SJSA1 (cell line): ENCODE measurements at regions not wholly inside any gene's neighbourhood (a gene's known extent, or its start where the extent isn't known, plus 50 kb on each side); places are given as distances from the start of the nearest gene placed in this dataset.
"Not testable (repeated sequence)": the region's sequence is repeated elsewhere in the genome, so short reads cannot be mapped to it uniquely, and the experiment has no call there.

ENCODE experiments used
- DNase-seq, 2 experiments: peaks; one replicate each; pipeline ENCODE4 v3.0.0-alpha.2; 2015 to 2020; ENCODE audit warnings: low spot score in 2 of 2, low read depth in 1 of 2
- H3K27ac ChIP-seq: fragments of 250-450 bp; sonication (Bioruptor Pico); 2 replicates; pipeline ENCODE4 v1.5.1; 2020; ENCODE audit warnings: mild to moderate bottlenecking, moderate library complexity
- H3K27me3 ChIP-seq: fragments of 250-450 bp; sonication (Bioruptor Pico); replicated peaks from 2 replicates; pipeline ENCODE4 v1.5.1; 2020; ENCODE audit warnings: mild to moderate bottlenecking, moderate library complexity
- H3K36me3 ChIP-seq: fragments of 250-450 bp; sonication (Bioruptor Pico); 2 replicates; pipeline ENCODE4 v1.5.1; 2020; ENCODE audit warnings: mild to moderate bottlenecking
- H3K4me1 ChIP-seq: fragments of 250-450 bp; sonication (Bioruptor Pico); replicated peaks from 2 replicates; pipeline ENCODE4 v1.6.1; 2021; ENCODE audit warnings: mild to moderate bottlenecking
- H3K4me3 ChIP-seq: fragments of 250-450 bp; sonication (Bioruptor Pico); 2 replicates; pipeline ENCODE4 v1.5.1; 2020; ENCODE audit warnings: mild to moderate bottlenecking
- H3K9me3 ChIP-seq: fragments of 250-450 bp; sonication (Bioruptor Pico); replicated peaks from 2 replicates; pipeline ENCODE4 v1.5.1; 2020; ENCODE audit warnings: mild to moderate bottlenecking

DNA sequence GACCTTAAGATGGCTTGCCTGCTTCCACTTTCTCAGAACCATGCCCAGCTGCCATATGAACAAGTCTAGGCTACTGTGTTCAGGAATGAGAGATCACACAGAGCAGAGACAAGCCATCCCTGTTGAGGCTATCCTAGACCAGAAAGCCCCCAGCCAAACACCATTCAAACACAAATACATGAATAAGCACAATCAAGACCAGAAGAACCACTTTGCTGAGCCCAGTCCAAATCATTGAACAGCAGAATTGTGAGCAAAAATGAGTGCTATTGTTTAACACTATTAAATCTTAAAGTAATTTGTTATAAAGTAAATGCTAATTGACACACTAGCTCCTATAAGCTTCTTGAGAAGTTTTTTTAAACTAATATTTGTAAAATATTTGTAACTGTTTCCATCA is 79.0 kb upstream of the LYZL1 start:
- H3K27ac ChIP-seq, result no peak overlapping the region
- peaks cover 5% of the 10 kb centered on the region for H3K9me3 ChIP-seq
- H3K27me3 ChIP-seq, result no peaks in the 10 kb centered on the region
- DNase-seq, result no peak
- no peak overlapping the region for H3K4me3 ChIP-seq
- no peaks in the 10 kb centered on the region for H3K36me3 ChIP-seq
- peaks cover 13% of the 10 kb centered on the region for H3K4me1 ChIP-seq

DNA sequence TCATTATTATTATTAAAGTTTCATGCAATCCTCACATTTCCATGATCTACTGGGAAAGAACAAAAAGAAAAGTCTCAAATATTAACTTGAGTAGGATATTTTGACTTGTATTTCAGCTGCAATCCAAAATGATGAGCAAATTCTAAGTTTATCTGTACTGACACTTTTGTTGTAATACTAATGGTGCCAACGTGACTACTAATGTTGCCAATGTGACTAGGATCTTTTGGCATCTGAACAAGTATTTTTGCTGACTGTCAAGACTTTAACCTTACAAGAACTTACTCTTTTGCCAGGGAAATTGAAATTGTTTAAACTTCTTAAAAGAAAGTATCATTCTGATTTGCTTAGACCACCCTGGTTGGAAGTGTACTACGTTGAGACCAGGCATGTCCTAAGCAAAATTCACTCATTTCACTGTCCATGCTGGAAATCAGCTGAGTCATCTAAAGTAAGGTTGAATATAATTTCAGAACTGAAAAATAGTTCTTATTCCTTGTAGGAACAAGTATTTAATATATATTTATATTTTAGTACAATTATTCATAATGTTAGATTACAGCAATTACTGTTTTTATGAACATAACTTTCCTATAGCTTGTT is 78.5 kb upstream of the LYZL1 start:
- Histone ChIP-seq H3K27ac (no peak overlapping the region), H3K9me3 (peaks cover 5% of the 10 kb centered on the region), H3K4me3 (no peak overlapping the region), H3K27me3 (no peaks in the 10 kb centered on the region), H3K4me1 (peaks cover 11% of the 10 kb centered on the region), H3K36me3 (no peaks in the 10 kb centered on the region)
- no peak for DNase-seq

DNA sequence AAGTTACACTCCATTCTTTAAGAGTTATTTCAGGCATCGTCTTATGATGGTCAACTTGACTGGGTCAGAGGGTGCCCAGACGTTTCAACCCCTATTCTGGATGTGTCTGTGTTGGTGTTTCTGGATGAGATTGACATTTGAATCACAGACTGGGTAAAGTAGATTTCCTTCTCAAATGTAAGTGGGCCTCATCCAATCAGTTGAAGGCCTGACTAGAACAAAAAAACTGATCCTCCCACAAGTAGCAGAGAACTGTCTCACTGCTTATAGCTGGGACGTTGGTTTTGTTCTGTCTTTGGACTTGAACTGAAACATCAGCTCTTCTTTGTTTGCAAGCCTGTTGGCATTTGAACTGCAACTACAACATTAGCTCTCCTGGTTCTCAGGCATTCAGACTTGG is 76.3 kb upstream of the LYZL1 start:
- H3K9me3 ChIP-seq, result peaks cover 5% of the 10 kb centered on the region
- H3K27ac ChIP-seq, result no peak overlapping the region
- no peaks in the 10 kb centered on the region for H3K27me3 ChIP-seq
- no peaks in the 10 kb centered on the region for H3K4me1 ChIP-seq
- DNase-seq, result no peak
- no peak overlapping the region for H3K4me3 ChIP-seq
- H3K36me3 ChIP-seq, result no peaks in the 10 kb centered on the region

DNA sequence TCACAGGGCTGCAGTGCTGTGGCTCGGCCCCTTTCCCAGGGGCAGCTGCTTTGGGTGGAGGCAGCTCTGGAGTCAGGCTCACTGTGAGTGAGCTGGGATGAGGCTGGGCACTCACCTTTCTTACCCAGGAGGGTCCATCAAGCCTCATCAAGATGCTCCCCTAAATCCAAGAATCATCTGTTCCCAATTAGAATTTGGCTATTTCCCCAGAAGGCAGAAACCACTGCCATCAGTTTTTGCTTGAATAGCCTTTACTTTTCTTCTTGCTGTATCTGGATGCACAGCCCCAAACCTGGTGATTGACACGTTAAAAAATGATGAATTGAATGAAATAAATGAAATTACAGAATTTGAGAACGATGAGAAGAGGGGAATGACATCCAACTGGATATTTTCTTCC is 74.3 kb upstream of the LYZL1 start:
- no peak overlapping the region for H3K4me3 ChIP-seq
- no peak overlapping the region for H3K27ac ChIP-seq
- H3K4me1 ChIP-seq, result no peaks in the 10 kb centered on the region
- no peaks in the 10 kb centered on the region for H3K27me3 ChIP-seq
- H3K9me3 ChIP-seq, result peaks cover 3% of the 10 kb centered on the region; the same call in 1 of the 2 replicates
- H3K36me3 ChIP-seq, result no peaks in the 10 kb centered on the region
- DNase-seq, result no peak

DNA sequence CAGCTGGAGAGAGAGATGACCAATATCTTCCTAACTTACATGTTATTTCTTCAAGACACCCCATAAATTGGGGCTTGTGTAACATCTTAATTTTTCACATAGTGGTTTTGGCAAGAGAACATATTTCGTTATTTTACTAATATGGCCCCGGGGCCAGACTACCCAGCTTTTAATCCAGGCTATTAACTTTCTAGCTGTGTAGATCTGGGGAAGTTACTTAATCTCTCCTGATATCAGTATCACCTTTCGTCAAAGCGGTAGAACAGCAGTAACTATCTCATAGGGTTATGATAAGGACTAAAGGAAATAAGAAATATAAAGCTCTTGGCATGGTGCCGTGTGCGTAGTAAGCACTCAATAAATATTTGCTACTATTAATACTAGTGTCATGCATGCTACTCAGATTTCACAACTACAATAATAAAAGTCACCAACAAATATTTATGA is 71.6 kb upstream of the LYZL1 start:
- Histone ChIP-seq H3K4me1 (no peaks in the 10 kb centered on the region), H3K27ac (no peak overlapping the region), H3K36me3 (no peaks in the 10 kb centered on the region), H3K9me3 (no peaks in the 10 kb centered on the region), H3K27me3 (no peaks in the 10 kb centered on the region), H3K4me3 (no peak overlapping the region)
- DNase-seq, result no peak

DNA sequence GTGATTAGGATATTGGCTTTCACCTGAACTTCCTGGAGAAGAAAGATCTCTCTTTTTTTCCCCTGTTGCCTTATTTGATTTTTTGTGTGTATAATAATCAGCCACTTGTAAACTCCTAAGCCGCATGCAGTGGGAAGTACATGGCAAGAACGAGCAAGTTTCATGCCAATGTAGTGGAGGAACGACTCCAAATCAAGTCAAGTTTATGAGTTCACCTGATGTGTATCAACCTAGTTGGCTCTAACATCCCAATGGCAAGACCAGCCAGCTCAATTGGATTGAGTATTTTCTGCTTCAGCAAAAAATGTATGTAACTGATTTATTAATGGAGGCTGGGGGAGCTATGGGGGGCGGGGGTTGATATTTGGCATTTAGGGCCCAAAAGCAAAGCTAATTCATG is 65.5 kb upstream of the LYZL1 start:
- H3K27ac ChIP-seq, result no peak overlapping the region
- DNase-seq, result no peak
- H3K27me3 ChIP-seq, result no peaks in the 10 kb centered on the region
- H3K36me3 ChIP-seq, result no peaks in the 10 kb centered on the region
- H3K4me1 ChIP-seq, result no peaks in the 10 kb centered on the region
- H3K4me3 ChIP-seq, result no peak overlapping the region
- 0 out of 2 replicates have a peak, but pooled peaks cover 2% of the 10 kb centered on the region for H3K9me3 ChIP-seq

DNA sequence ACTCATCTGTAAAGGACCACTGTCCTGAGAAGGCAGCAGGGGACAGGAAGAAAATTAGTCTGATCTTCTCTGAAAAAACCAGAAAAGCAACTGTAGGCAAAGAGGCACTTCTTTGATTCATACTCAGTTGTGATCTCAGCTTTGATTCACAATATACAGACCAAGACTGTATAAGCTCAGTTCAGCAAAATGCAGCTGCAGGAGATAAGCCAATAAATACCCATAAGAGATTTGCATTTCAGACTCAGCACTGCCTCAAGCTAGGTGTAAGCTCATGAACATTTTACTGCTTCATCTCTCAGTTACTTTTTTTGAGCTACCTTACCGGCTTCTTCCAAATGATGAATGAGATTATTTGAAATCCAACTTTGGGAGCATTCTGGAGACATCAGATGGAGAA is 64.2 kb upstream of the LYZL1 start:
- H3K27me3 ChIP-seq, result no peaks in the 10 kb centered on the region

DNA sequence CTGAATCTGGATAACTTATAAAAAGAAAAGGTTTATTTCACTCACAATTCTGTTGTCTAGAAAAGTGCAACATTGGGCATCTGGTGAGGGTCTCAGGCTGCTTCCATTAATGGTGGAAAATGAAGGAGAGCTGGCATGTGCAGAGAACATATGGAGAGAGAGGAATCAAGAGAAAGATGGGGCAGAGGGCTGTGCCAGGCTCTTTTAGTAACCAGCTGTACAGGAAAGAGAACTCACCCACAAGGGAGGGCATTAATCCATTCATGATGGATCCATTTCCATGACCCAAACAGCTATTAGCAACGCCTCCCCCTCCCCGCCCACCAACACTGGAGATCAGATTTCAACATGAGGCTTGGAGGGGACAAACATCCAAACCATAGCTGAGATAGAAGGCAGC is 61.7 kb upstream of the LYZL1 start:
- no peaks in the 10 kb centered on the region for H3K36me3 ChIP-seq
- no peaks in the 10 kb centered on the region for H3K27me3 ChIP-seq

More for the DNA sequence above, 64.2 kb upstream of the LYZL1 start:
- Histone ChIP-seq H3K36me3 (no peaks in the 10 kb centered on the region), H3K9me3 (0 out of 2 replicates have a peak, but pooled peaks cover 2% of the 10 kb centered on the region), H3K4me3 (no peak overlapping the region), H3K4me1 (no peaks in the 10 kb centered on the region), H3K27ac (no peak overlapping the region)
- DNase-seq, result no peak

DNA sequence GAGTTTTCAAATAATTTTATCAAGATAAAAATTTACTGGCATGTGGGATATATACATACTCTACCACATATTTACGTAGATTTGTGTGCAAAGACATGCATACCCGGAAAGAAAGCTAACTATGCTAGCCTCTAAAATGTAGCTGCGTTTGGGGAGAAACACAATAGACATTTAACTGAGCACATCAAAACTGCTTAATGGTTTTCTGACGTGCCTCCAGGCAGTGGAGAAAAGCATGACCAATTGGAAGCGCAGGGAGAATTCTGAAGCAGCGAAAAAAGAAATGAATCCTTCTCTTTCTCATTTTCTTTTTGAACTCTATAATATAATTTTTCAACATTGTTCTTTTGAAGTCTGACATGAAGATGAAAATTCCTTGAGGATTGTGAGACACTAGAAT is 60.3 kb upstream of the LYZL1 start:
- no peak for DNase-seq
- Histone ChIP-seq H3K4me1 (no peaks in the 10 kb centered on the region), H3K36me3 (no peaks in the 10 kb centered on the region), H3K27ac (no peak overlapping the region), H3K9me3 (0 out of 2 replicates have a peak, but pooled peaks cover 2% of the 10 kb centered on the region), H3K27me3 (no peaks in the 10 kb centered on the region), H3K4me3 (no peak overlapping the region)

More for the DNA sequence above, 61.7 kb upstream of the LYZL1 start:
- H3K4me1 ChIP-seq, result no peaks in the 10 kb centered on the region
- H3K4me3 ChIP-seq, result no peak overlapping the region
- no peak overlapping the region for H3K27ac ChIP-seq
- no peak for DNase-seq
- H3K9me3 ChIP-seq, result 0 out of 2 replicates have a peak, but pooled peaks cover 2% of the 10 kb centered on the region

DNA sequence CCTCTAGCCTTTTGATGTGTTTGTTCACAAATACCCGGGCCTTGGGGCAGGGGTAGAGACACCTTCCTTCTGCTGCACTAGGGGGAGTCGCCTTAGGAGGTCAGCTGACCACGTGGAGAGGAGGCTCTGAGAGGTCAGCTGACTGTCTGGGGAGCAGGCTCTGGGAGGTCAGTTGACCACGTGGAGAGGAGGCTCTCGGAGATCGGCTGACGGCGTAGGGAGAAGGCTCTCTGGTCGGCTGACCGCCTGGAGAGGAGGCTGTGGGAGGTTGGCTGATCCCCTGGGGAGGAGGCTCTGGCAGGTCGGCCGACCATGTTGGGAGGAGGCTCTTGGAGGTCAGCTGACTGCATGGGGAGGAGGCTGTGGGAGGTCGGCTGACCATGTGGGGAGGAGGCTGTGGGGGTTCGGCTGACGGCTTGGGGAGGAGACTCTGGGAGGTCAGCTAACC is 59.6 kb upstream of the LYZL1 start:
- no peaks in the 10 kb centered on the region for H3K4me1 ChIP-seq
- no peaks in the 10 kb centered on the region for H3K36me3 ChIP-seq
- H3K4me3 ChIP-seq, result no peak overlapping the region
- H3K27me3 ChIP-seq, result no peaks in the 10 kb centered on the region
- DNase-seq, result no peak
- no peaks in the 10 kb centered on the region for H3K9me3 ChIP-seq
- no peak overlapping the region for H3K27ac ChIP-seq

DNA sequence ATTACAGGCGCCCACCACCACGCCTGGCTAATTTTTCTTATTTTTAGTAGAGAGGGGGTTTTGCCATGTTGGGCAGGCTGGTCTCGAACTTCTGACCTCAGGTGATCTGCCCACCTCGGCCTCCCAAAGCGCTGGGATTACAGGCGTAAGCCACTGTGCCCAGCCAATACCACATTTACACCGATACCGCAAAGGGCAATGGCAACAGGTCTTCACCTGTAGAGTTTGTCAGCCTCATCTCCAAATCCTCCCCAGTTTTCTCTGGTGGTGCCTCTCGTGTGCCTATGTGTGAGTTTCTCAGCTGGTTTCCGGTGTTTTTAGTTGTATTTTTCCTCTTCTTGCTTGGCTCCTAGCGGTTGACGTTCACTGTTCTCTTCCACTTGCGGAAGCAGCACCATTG is 52.0 kb upstream of the LYZL1 start:
- not testable (repeated sequence) for DNase-seq, H3K4me3 ChIP-seq, H3K36me3 ChIP-seq, H3K27ac ChIP-seq, H3K4me1 ChIP-seq, H3K9me3 ChIP-seq, H3K27me3 ChIP-seq

DNA sequence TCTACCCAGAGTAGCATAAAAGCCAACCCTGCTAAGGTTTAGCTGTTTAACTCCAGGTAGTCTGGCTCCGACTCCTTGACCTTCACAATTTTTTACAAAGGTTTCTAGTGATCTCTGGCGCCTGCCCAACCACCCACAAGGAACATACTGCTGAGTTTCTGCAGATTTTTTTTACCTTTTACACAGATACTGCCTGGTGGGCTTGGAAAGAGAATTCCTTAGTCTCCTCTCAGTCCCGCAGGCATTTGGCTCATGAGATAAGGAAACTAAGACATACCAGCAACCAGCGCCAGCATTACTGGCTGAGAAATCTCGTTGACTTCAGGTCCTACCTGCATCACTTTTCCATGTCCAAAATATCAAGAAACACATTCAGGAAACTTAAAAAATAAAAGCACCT is 51.1 kb upstream of the LYZL1 start:
- no peak for DNase-seq
- Histone ChIP-seq H3K4me1 (no peaks in the 10 kb centered on the region), H3K9me3 (no peaks in the 10 kb centered on the region), H3K27ac (no peak overlapping the region), H3K4me3 (no peak overlapping the region), H3K36me3 (no peaks in the 10 kb centered on the region), H3K27me3 (no peaks in the 10 kb centered on the region)

DNA sequence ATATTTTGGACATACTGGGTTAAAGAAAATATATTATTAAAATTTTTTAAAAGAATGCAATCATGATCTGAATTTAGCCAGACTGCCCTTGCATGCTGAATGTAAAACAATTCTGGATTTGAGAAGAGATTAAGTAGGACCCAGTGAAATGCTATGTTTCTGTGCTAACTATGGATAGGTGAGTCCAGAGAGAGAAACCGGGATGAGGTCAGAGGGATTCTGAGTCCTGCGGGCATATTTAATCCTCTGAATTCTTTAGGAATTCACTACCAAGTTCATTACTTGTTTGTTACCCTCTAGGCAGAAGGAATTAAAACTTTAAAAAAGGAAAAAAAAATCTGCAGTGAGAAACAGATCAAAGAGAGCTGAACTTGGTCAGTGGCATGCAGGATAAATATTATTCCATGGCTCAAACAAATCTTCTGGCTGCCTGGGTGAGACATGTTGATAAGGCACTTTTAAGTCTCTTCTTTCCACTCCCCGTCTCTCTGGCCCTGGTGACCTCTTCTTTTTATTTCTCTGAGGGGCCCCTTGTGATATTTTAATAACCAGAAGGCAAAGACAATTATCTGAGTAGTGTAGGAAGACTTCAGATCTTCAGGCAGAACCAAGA is 50.2 kb upstream of the LYZL1 start:
- no peak overlapping the region for H3K4me3 ChIP-seq

More for the DNA sequence above, 50.2 kb upstream of the LYZL1 start:
- DNase-seq, result no peak
- Histone ChIP-seq H3K9me3 (no peaks in the 10 kb centered on the region), H3K4me1 (no peaks in the 10 kb centered on the region), H3K27me3 (no peaks in the 10 kb centered on the region), H3K27ac (no peak overlapping the region), H3K36me3 (no peaks in the 10 kb centered on the region)
